C4-2B (cell line): ENCODE measurements at regions not wholly inside any gene's neighbourhood (a gene's known extent, or its start where the extent isn't known, plus 50 kb on each side); places are given as distances from the start of the nearest gene placed in this dataset.

Experiments
- CTCF ChIP-seq: fragments of 450-650 bp; conservative IDR thresholded peaks from 2 replicates; pipeline ENCODE4 v1.5.1; 2017; ENCODE audit warnings: mild to moderate bottlenecking
- ZFX ChIP-seq: fragments of 450-650 bp; IDR thresholded peaks from 2 replicates; pipeline ENCODE4 v1.6.1; 2017

DNA sequence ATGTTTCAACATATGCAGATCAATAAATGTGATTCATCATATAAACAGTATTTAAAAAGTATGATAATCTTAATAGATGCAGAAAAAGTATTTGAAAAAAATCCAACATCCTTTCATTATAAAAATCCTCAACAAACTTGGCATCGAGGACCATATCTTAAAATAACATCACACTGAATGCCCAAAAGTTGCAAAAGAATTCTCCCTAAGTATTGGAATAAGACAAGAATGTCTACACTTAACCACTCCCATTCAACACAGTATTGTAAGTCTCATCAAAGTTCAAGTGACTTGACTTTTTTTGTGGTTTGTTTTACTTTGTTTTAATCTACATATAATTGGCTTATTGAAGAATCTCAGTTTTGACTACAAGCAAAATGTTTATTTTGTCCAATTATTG, 779.0 kb upstream of the SLIT2 start:
- no peak for TF ChIP-seq CTCF
- no peak for TF ChIP-seq ZFX
